GM20000 (cell line): ENCODE measurements at regions not wholly inside any gene's neighbourhood (a gene's known extent, or its start where the extent isn't known, plus 50 kb on each side); places are given as distances from the start of the nearest gene placed in this dataset.

Experiments used
- DNase-seq: peaks from one replicate; pipeline ENCODE4 v3.0.0; 2012; ENCODE audit warnings: low spot score
- TF ChIP-seq, protein P1 (sequence below): IDR thresholded peaks from 2 replicates; pipeline ENCODE4 v1.5.1; 2012; ENCODE audit warnings: mild to moderate bottlenecking, control low read depth; ENCODE audit errors: extremely low read depth, missing control alignments

DNA sequence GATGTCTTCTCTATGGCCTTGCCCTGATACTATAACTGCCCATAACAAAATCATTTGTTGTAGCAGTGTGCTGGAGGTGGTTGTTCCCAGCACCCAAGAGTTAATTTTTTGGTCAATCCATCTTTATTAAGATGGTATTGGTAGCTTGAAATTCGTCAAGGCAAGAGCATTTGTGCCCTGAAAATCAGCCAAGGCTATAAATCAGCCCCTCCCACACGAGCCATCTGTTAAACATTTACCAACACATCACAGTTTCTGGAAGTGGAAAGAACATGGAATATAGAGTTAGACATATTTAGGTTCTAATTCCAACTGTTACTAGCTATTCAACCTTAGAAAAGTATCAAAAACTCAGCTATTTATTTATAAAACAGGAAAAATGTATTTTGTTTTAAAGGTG, 888.4 kb upstream of the GJE1 start:
- TF ChIP-seq, protein P1, sequence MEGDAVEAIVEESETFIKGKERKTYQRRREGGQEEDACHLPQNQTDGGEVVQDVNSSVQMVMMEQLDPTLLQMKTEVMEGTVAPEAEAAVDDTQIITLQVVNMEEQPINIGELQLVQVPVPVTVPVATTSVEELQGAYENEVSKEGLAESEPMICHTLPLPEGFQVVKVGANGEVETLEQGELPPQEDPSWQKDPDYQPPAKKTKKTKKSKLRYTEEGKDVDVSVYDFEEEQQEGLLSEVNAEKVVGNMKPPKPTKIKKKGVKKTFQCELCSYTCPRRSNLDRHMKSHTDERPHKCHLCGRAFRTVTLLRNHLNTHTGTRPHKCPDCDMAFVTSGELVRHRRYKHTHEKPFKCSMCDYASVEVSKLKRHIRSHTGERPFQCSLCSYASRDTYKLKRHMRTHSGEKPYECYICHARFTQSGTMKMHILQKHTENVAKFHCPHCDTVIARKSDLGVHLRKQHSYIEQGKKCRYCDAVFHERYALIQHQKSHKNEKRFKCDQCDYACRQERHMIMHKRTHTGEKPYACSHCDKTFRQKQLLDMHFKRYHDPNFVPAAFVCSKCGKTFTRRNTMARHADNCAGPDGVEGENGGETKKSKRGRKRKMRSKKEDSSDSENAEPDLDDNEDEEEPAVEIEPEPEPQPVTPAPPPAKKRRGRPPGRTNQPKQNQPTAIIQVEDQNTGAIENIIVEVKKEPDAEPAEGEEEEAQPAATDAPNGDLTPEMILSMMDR = no peak
- no peak for DNase-seq

DNA sequence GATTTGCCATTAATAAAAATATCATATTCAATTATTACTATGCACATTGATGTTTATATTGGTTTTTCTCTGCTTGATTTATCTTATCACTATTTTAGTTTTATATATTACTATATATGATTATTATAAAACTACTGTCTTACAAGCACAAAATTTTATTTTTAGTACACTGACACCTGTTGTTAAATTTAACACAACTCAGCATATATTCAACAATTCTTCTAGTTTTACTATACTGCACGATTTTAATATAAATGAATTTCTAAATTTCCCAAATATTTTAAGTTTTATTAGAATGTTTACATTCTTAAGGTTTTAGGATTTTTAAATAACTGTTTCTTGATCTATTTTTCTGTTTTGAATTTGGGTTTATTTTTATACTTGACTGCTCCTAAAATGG, 889.8 kb upstream of the GJE1 start:
- TF ChIP-seq, protein P1 = no peak
- no peak for DNase-seq

DNA sequence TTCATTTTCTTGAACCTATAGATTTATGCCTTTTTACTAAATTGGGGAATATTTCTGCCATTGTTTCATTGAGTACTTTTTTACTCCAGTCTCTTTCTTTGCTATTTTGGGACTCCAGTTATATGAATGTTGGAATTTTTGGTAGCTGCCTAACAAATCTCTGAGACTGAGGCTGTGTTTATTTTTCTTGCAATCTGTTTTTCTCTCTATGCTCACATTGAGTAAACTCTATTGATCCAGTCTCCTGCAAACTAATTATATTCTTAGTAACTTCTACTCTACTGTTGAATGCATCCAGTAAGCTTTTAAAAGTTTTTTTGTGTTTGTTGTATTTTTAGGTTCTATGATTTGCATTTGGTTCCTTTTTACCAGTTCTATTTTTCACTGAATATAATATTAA, 903.4 kb upstream of the GJE1 start:
- DNase-seq = no peak
- TF ChIP-seq, protein P1 = no peak

DNA sequence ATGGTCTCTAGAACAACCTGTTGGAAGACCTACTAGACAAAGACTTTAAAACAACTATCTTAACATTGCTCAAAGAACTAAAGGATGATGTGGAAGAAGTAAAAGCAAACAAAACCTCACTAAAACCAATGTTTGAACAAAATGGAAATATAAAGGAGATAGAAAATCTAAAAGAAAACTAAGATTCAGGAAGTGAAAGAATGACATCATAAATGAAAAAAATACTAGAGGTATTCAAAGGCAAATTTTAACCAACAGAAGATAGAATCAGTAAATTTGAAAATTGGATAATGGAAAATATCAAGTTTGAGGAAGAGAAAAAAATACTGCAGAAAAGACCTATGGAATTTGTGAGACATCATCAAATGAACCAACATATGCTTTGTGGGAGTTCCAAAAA, 914.1 kb upstream of the GJE1 start:
- TF ChIP-seq, protein P1 = no peak

DNA sequence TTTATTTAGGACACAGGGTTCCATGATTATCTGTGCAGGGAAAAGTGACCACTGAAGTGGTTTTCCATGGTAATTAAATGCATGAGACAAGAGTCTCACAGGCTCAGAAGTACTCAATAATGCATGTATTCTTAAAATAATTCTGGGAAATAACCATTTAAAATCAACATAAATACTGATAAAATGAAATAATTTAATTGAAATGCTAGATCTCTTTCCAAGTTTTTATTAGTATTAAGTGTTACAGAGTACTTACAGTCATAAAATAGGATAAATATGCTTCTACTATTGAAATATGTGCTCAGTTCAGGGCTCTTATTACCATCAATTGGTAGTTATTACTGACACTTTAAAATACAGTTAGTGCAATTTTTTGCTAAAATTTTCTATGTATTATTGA, 916.0 kb upstream of the GJE1 start:
- DNase-seq = no peak
- TF ChIP-seq, protein P1 = no peak

More for the DNA sequence above, 914.1 kb upstream of the GJE1 start:
- DNase-seq = no peak

DNA sequence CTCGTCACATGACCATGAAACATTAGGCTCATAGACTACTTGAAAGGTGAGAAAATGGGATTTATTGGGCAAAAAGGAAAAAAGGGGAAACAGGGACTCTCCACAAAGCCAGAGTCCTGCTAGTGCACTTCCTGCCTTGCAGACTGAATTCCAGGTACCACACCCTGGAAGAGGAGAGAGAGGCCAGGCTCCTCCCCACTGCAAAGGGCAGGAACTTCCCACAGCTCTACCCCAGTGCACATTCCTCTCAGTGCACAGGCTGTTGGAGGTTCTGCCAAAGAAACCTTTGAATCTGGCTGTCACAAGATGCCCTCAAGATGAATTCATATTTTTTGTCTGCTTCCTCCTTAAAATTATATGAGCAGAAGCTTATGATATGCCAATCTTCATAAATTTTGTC, 920.4 kb upstream of the GJE1 start:
- TF ChIP-seq, protein P1 = no peak
- DNase-seq = no peak

DNA sequence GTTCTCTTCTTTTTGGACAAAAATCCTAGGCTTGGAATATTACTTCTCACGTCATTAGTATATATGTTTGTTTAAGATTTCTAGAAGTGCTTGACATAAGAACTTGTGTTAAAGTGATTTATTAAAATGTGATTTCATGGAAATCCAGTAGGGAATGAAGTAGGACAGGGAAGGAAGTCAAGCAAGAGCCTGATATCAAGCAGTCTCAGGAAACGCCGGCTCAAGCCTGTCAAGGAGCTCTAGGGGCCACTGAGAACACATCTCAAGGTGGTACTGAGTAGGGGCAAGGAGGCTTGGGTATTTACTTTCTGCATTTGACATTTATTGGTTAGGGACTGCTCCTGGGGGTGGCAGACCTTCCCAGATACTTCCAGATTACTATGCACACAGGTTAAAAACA, 920.9 kb upstream of the GJE1 start:
- no peak for DNase-seq
- TF ChIP-seq, protein P1 = no peak
